Endothelial cell of umbilical vein (primary cell): ENCODE measurements at regions not wholly inside any gene's neighbourhood (a gene's known extent, or its start where the extent isn't known, plus 50 kb on each side); places are given as distances from the start of the nearest gene placed in this dataset.

Experiments used
- BruUV-seq: library from RNA; stranded (reverse); fragments of 400-500 nt; replicated peaks from 2 replicates; lab custom pipeline; 2021; lab: Mats Ljungman, UMichigan
- CTCF ChIA-PET: fragments of 300-600, 350-600 bp; sonication (Branson Sonifier 250); formaldehyde crosslinking; loops from one replicate; lab custom pipeline; 2021; ENCODE audit warnings: antibody characterized with exemption, inconsistent platforms; lab: Charles Lee
- POLR2A ChIA-PET: fragments of 300-600, 350-600 bp; sonication (Branson Sonifier 250); formaldehyde crosslinking; loops from one replicate; lab custom pipeline; 2021; ENCODE audit warnings: antibody characterized with exemption, inconsistent platforms; lab: Charles Lee
- DNase-seq: peaks from one replicate; pipeline ENCODE4 v3.0.0-alpha.2; 2011; ENCODE audit warnings: low read depth, low spot score
- FAIRE-seq: peaks from 2 replicates; lab custom pipeline; 2011; peaks lifted over from hg19 to GRCh38; lab: Jason Lieb, UNC
- H2AFZ ChIP-seq: 2 replicates; pipeline ENCODE4 v1.6.0; 2012; ENCODE audit warnings: low read depth, low read length, control low read depth, inconsistent platforms
- H3K27ac ChIP-seq: 2 replicates; pipeline ENCODE4 v1.5.1; 2011; ENCODE audit warnings: low read depth, mild to moderate bottlenecking, control low read depth, low read length, moderate library complexity; ENCODE audit not compliant: insufficient read depth
- H3K27me3 ChIP-seq, 2 experiments: 2 replicates each; pipeline versions ENCODE4 v1.6.0 to v1.6.1; 2011; ENCODE audit warnings: low read length in 2 of 2, mixed read lengths in 1 of 2; ENCODE audit not compliant: control insufficient read depth in 2 of 2, insufficient read depth in 2 of 2
- H3K36me3 ChIP-seq, 2 experiments: 2 replicates in 1 of 2; 3 replicates in 1 of 2; pipeline ENCODE4 v1.5.1; 2011; ENCODE audit warnings: low read length in 2 of 2, mild to moderate bottlenecking in 1 of 2, moderate library complexity in 1 of 2; ENCODE audit not compliant: control insufficient read depth in 2 of 2, insufficient read depth in 2 of 2; ENCODE audit errors: extremely low read depth in 1 of 2
- H3K4me1 ChIP-seq: 3 replicates; pipeline ENCODE4 v1.5.1; 2011; ENCODE audit warnings: mild to moderate bottlenecking, low read length; ENCODE audit not compliant: control insufficient read depth, insufficient read depth; ENCODE audit errors: extremely low read depth
- H3K4me2 ChIP-seq: 2 replicates; pipeline ENCODE4 v1.6.1; 2011; ENCODE audit warnings: low read length, control low read depth, mixed read lengths; ENCODE audit not compliant: insufficient read depth
- H3K4me3 ChIP-seq, 3 experiments: fragments of 200-600 bp in 1 of 3; sonication (generic), shearing (Covaris generic) in 1 of 3; replicated peaks in 1 of 3; 2 replicates each; pipeline ENCODE4 v1.5.1; 2011 to 2016; ENCODE audit warnings: control low read depth in 3 of 3, low read length in 3 of 3, mild to moderate bottlenecking in 2 of 3, inconsistent platforms in 1 of 3, low read depth in 1 of 3, moderate library complexity in 1 of 3; ENCODE audit not compliant: insufficient read depth in 1 of 3
- H3K79me2 ChIP-seq: 2 replicates; pipeline ENCODE4 v1.6.0; 2012; ENCODE audit warnings: low read length, inconsistent platforms; ENCODE audit not compliant: control insufficient read depth, insufficient read depth
- H3K9ac ChIP-seq: replicated peaks from 2 replicates; pipeline ENCODE3; 2011; ENCODE audit warnings: low read length, control low read depth; ENCODE audit not compliant: insufficient read depth; ENCODE audit errors: extremely low read depth
- H3K9me1 ChIP-seq: replicated peaks from 3 replicates; pipeline ENCODE4 v1.6.0; 2011; ENCODE audit warnings: mild to moderate bottlenecking, low read length; ENCODE audit not compliant: control insufficient read depth, insufficient read depth; ENCODE audit errors: extremely low read depth
- H3K9me3 ChIP-seq: replicated peaks from 2 replicates; pipeline ENCODE4 v1.5.1; 2012; ENCODE audit warnings: low read length, inconsistent platforms; ENCODE audit not compliant: control insufficient read depth, insufficient read depth
- H4K20me1 ChIP-seq: replicated peaks from 2 replicates; pipeline ENCODE3; 2011; ENCODE audit warnings: mild to moderate bottlenecking, low read length; ENCODE audit not compliant: control insufficient read depth, insufficient read depth; ENCODE audit errors: extremely low read depth
- CTCF ChIP-seq, 2 donors: IDR thresholded peaks; 1 replicate in 1 of 2; 2 replicates in 1 of 2; pipeline ENCODE4 v1.5.1; 2011; ENCODE audit warnings: low read length in 2 of 2, mild to moderate bottlenecking in 2 of 2, moderate library complexity in 2 of 2, control low read depth in 1 of 2, inconsistent platforms in 1 of 2, low read depth in 1 of 2; ENCODE audit not compliant: insufficient read depth in 1 of 2; ENCODE audit errors: extremely low read depth in 1 of 2
- EZH2 ChIP-seq: IDR thresholded peaks from 2 replicates; pipeline ENCODE4 v1.6.1; 2012; ENCODE audit warnings: borderline replicate concordance, low read depth, mild to moderate bottlenecking, moderate library complexity, low read length, inconsistent platforms; ENCODE audit not compliant: severe bottlenecking
- GATA2 ChIP-seq: IDR thresholded peaks from 2 replicates; pipeline ENCODE4 v1.7.0; 2011; ENCODE audit warnings: low read depth, mild to moderate bottlenecking, moderate library complexity, mixed read lengths, low read length; ENCODE audit not compliant: insufficient read length, insufficient read depth
- JUN ChIP-seq: IDR thresholded peaks from 2 replicates; pipeline ENCODE4 v1.6.1; 2011; ENCODE audit warnings: borderline replicate concordance, low read depth; ENCODE audit not compliant: insufficient read length, insufficient read depth
- MAX ChIP-seq: IDR thresholded peaks from 2 replicates; pipeline ENCODE4 v1.6.1; 2011; ENCODE audit not compliant: insufficient read depth, insufficient read length
- MYC ChIP-seq: IDR thresholded peaks from one replicate; pipeline ENCODE4 v1.6.1; 2011; ENCODE audit warnings: mild to moderate bottlenecking, low read depth, low read length
- POLR2AphosphoS5 ChIP-seq: IDR thresholded peaks from 2 replicates; pipeline ENCODE4 v1.6.1; 2012; ENCODE audit warnings: low read depth, mild to moderate bottlenecking, control low read depth, low read length, moderate library complexity; ENCODE audit not compliant: insufficient read depth
- dilution Hi-C: fragments of 300-500 bp; cut with MboI; formaldehyde crosslinking; loops from one replicate; pipeline ENCODE4 v1.15.0; 2019; ENCODE audit warnings: low sequenced_read_pairs; ENCODE audit not compliant: extremely low pct_ligation_motif_present
- intact Hi-C: fragments of 100-400 bp; cut with micrococcal nuclease; formaldehyde crosslinking; loops from one replicate; pipeline ENCODE4 v1.10.0; 2022

- TF ChIP-seq CTCF (IDR thresholded peaks at IDR 0.05; ENCODE audit: extremely low read depth in 1 of 2, insufficient read depth in 1 of 2, low read depth in 1 of 2, low read length in 2 of 2) (no peak), EZH2 (no peak), JUN (no peak), GATA2 (no peak), MAX (no peak), MYC (no peak), POLR2AphosphoS5 (no peak)
- no peaks in the 10 kb centered on the region for H3K36me3 ChIP-seq
- no peaks in the 10 kb centered on the region for H3K9me1 ChIP-seq
- no TSS peak for BruUV-seq
- DNase-seq: no peak
- H3K4me1 ChIP-seq: no peaks in the 10 kb centered on the region
- no peak overlapping the region for H3K27ac ChIP-seq
- no peaks in the 10 kb centered on the region for H3K79me2 ChIP-seq
- no peak overlapping the region for H2AFZ ChIP-seq
- ChIA-PET POLR2A (no interaction called here), CTCF (no interaction called here)
- no peak overlapping the region for H3K4me3 ChIP-seq
- H3K27me3 ChIP-seq: no peaks in the 10 kb centered on the region
- no peak for FAIRE-seq
- no peaks in the 10 kb centered on the region for H4K20me1 ChIP-seq
- dilution Hi-C loops: no loop called here
- intact Hi-C loops: no loop called here
- no peak overlapping the region for H3K4me2 ChIP-seq
- H3K9ac ChIP-seq: no peak overlapping the region
- peaks cover 4% of the 10 kb centered on the region for H3K9me3 ChIP-seq
Measured at GRCh38 chr2:7844414-7844965, 837.4 kb upstream of the ID2 start.
